ENCODE measurements at regions not wholly inside any gene's neighbourhood (a gene's known extent, or its start where the extent isn't known, plus 50 kb on each side); places are given as distances from the start of the nearest gene placed in this dataset.

DNA sequence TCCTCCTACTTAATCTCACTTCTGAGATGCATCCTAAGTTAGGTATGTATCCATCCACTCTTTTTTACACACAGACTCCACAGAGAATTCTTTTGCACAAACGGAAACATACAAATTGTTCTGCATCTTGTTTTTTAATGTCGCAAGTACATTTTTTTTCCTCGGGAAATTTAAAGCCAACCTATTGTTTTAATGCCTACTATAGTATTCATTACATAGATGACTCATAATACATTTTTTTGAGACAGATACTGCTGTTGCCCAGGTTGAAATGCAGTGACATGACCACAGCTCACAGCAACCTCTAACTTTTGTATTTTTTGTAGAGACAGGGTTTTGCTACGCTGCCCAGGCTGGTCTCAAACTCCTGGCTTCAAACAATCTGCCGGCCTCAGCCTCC is 90.8 kb upstream of the TMEM45B start:
- peaks cover 7% of the 10 kb centered on the region for H3K4me1 Mint-ChIP-seq (ENCODE audit: low read depth)
- H3K27ac Mint-ChIP-seq: no peak overlapping the region
- no peak for DNase-seq (ENCODE audit: low spot score)
- no peaks in the 10 kb centered on the region for H3K27me3 Mint-ChIP-seq (ENCODE audit: low read depth)
- H3K36me3 Mint-ChIP-seq (ENCODE audit: low read depth): no peaks in the 10 kb centered on the region
- no peak overlapping the region for H3K4me3 Mint-ChIP-seq
- H3K9me3 Mint-ChIP-seq: no peaks in the 10 kb centered on the region

DNA sequence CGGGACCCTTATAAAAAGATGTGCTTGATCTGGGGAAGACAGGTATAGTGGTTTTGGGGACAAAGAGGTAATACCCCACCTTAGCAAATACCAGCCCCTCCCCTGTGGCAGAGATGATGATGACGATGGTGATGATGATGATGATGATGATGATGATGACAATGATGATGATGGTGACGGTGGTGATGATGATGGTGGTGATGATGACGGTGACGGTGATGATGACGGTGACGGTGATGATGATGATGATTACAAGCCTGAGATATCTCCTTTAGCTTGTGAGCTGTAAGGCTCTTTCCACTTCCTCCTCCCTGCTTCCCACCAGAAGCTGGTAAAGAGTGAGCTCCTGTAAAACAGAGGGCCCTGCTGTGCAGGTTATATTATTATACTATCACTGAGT is 89.5 kb upstream of the TMEM45B start:
- no peak overlapping the region for H3K4me3 Mint-ChIP-seq
- no peaks in the 10 kb centered on the region for H3K36me3 Mint-ChIP-seq (ENCODE audit: low read depth)
- DNase-seq (ENCODE audit: low spot score): no peak
- H3K27ac Mint-ChIP-seq: no peak overlapping the region
- no peaks in the 10 kb centered on the region for H3K27me3 Mint-ChIP-seq (ENCODE audit: low read depth)
- H3K9me3 Mint-ChIP-seq: no peaks in the 10 kb centered on the region
- H3K4me1 Mint-ChIP-seq (ENCODE audit: low read depth): peaks cover 7% of the 10 kb centered on the region

GRCh38 chr11:129728581-129728980 is 87.1 kb upstream of the TMEM45B start:
- Mint-ChIP-seq H3K4me1 (ENCODE audit: low read depth) (no peaks in the 10 kb centered on the region), H3K4me3 (no peak overlapping the region), H3K9me3 (no peaks in the 10 kb centered on the region), H3K27me3 (ENCODE audit: low read depth) (no peaks in the 10 kb centered on the region), H3K27ac (no peak overlapping the region), H3K36me3 (ENCODE audit: low read depth) (no peaks in the 10 kb centered on the region)
- DNase-seq (ENCODE audit: low spot score): no peak

GRCh38 chr11:129729216-129729615 is 86.4 kb upstream of the TMEM45B start:
- Mint-ChIP-seq H3K4me1 (ENCODE audit: low read depth) (no peaks in the 10 kb centered on the region), H3K36me3 (ENCODE audit: low read depth) (no peaks in the 10 kb centered on the region), H3K4me3 (no peak overlapping the region), H3K27ac (no peak overlapping the region), H3K27me3 (ENCODE audit: low read depth) (no peaks in the 10 kb centered on the region), H3K9me3 (no peaks in the 10 kb centered on the region)
- no peak for DNase-seq (ENCODE audit: low spot score)

- Mint-ChIP-seq H3K27ac (no peak overlapping the region), H3K4me1 (ENCODE audit: low read depth) (no peaks in the 10 kb centered on the region), H3K4me3 (no peak overlapping the region), H3K27me3 (ENCODE audit: low read depth) (no peaks in the 10 kb centered on the region), H3K9me3 (no peaks in the 10 kb centered on the region), H3K36me3 (ENCODE audit: low read depth) (no peaks in the 10 kb centered on the region)
- DNase-seq (ENCODE audit: low spot score): no peak
Measured at GRCh38 chr11:129729823-129730222, 85.8 kb upstream of the TMEM45B start.

GRCh38 chr11:129731316-129731715 is 84.3 kb upstream of the TMEM45B start:
- DNase-seq (ENCODE audit: low spot score): no peak
- no peaks in the 10 kb centered on the region for H3K9me3 Mint-ChIP-seq
- no peaks in the 10 kb centered on the region for H3K27me3 Mint-ChIP-seq (ENCODE audit: low read depth)
- H3K27ac Mint-ChIP-seq: no peak overlapping the region
- H3K36me3 Mint-ChIP-seq (ENCODE audit: low read depth): no peaks in the 10 kb centered on the region
- no peak overlapping the region for H3K4me3 Mint-ChIP-seq
- H3K4me1 Mint-ChIP-seq (ENCODE audit: low read depth): no peaks in the 10 kb centered on the region

- no peaks in the 10 kb centered on the region for H3K9me3 Mint-ChIP-seq
- DNase-seq (ENCODE audit: low spot score): no peak
- H3K27ac Mint-ChIP-seq: no peak overlapping the region
- H3K27me3 Mint-ChIP-seq (ENCODE audit: low read depth): peaks cover 4% of the 10 kb centered on the region
- H3K4me3 Mint-ChIP-seq: no peak overlapping the region
- H3K36me3 Mint-ChIP-seq (ENCODE audit: low read depth): no peaks in the 10 kb centered on the region
- no peaks in the 10 kb centered on the region for H3K4me1 Mint-ChIP-seq (ENCODE audit: low read depth)
Measured at GRCh38 chr11:129732941-129733340, 82.7 kb upstream of the TMEM45B start.

- H3K27ac Mint-ChIP-seq: no peak overlapping the region
- no peak for DNase-seq (ENCODE audit: low spot score)
- no peaks in the 10 kb centered on the region for H3K9me3 Mint-ChIP-seq
- H3K36me3 Mint-ChIP-seq (ENCODE audit: low read depth): no peaks in the 10 kb centered on the region
- H3K4me1 Mint-ChIP-seq (ENCODE audit: low read depth): no peaks in the 10 kb centered on the region
- no peak overlapping the region for H3K4me3 Mint-ChIP-seq
- peaks cover 4% of the 10 kb centered on the region for H3K27me3 Mint-ChIP-seq (ENCODE audit: low read depth)
Measured at GRCh38 chr11:129733384-129733783, 82.3 kb upstream of the TMEM45B start.

- no peak overlapping the region for H3K27ac Mint-ChIP-seq
- H3K4me3 Mint-ChIP-seq: no peak overlapping the region
- DNase-seq (ENCODE audit: low spot score): no peak
- H3K9me3 Mint-ChIP-seq: no peaks in the 10 kb centered on the region
- peaks cover 4% of the 10 kb centered on the region for H3K27me3 Mint-ChIP-seq (ENCODE audit: low read depth)
- no peaks in the 10 kb centered on the region for H3K4me1 Mint-ChIP-seq (ENCODE audit: low read depth)
- no peaks in the 10 kb centered on the region for H3K36me3 Mint-ChIP-seq (ENCODE audit: low read depth)
Measured at GRCh38 chr11:129733981-129734380, 81.7 kb upstream of the TMEM45B start.

DNA sequence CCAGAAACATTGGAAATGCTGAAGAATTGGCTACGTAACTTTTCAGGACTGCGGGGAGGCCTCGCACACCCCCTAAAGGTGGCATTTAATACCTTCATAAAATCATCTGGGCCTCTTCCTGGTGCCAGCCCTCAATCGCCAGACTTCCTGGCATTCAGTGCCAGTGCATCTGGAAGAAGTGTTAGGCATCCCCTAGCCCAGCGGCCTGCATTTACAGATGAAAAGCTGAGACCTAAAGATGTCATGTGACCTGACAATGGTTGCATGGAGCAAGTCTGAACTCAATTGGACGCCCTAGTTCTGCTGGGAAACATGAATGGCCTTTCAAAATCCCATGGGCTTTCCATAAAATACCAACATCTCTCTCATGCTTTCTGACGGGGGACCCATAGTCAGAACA is 81.0 kb upstream of the TMEM45B start:
- Mint-ChIP-seq H3K27me3 (ENCODE audit: low read depth) (peaks cover 4% of the 10 kb centered on the region), H3K36me3 (ENCODE audit: low read depth) (no peaks in the 10 kb centered on the region), H3K4me1 (ENCODE audit: low read depth) (no peaks in the 10 kb centered on the region), H3K27ac (no peak overlapping the region), H3K4me3 (no peak overlapping the region), H3K9me3 (no peaks in the 10 kb centered on the region)
- no peak for DNase-seq (ENCODE audit: low spot score)

DNA sequence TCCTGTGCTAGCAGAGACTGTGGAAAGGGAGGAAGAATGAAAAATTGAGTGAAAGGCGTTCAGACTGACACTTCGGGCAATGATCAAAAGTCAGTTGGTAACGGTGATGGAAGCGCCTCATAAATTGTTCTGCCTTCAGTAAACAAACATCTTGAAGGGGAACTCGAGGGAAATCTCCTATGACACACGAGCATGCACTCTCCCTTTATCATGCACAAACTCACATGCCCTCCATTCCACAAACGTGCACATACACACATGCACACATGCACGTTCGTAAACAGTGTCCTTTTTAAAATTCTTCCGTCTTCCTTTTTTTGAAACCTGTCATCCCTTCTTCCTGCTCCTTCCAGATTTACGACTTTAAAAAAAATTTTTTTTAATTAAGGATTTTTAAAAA is 77.8 kb upstream of the TMEM45B start:
- Mint-ChIP-seq H3K4me3 (no peak overlapping the region), H3K36me3 (ENCODE audit: low read depth) (no peaks in the 10 kb centered on the region), H3K4me1 (ENCODE audit: low read depth) (no peaks in the 10 kb centered on the region), H3K27me3 (ENCODE audit: low read depth) (peaks cover 4% of the 10 kb centered on the region), H3K27ac (no peak overlapping the region), H3K9me3 (no peaks in the 10 kb centered on the region)
- no peak for DNase-seq (ENCODE audit: low spot score)

GRCh38 chr11:129738242-129738641 is 77.4 kb upstream of the TMEM45B start:
- H3K27me3 Mint-ChIP-seq (ENCODE audit: low read depth): peaks cover 4% of the 10 kb centered on the region
- H3K4me3 Mint-ChIP-seq: no peak overlapping the region
- no peak overlapping the region for H3K27ac Mint-ChIP-seq
- H3K4me1 Mint-ChIP-seq (ENCODE audit: low read depth): no peaks in the 10 kb centered on the region
- no peaks in the 10 kb centered on the region for H3K36me3 Mint-ChIP-seq (ENCODE audit: low read depth)
- DNase-seq (ENCODE audit: low spot score): no peak
- no peaks in the 10 kb centered on the region for H3K9me3 Mint-ChIP-seq

DNA sequence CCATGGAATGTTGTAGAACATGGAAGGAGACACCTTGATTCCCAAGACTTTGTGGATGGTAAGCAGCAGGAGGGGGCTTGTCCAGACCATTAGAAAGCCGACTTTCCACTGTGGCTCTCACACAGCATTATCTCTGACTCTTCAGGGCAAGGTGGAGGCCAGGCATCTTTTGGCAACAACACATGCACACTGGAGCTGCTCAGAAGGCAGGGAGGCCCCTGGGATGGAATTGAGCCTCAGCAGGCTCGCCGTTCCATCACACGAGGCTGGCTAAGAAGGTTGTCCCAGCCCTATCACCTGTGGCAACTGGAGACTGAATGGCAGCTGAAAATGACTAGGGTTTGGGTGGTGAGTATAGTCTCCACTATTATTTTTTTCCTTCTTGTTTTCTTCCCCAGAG is 76.3 kb upstream of the TMEM45B start:
- H3K27me3 Mint-ChIP-seq (ENCODE audit: low read depth): peaks cover 4% of the 10 kb centered on the region
- no peak overlapping the region for H3K27ac Mint-ChIP-seq
- no peaks in the 10 kb centered on the region for H3K4me1 Mint-ChIP-seq (ENCODE audit: low read depth)

DNA sequence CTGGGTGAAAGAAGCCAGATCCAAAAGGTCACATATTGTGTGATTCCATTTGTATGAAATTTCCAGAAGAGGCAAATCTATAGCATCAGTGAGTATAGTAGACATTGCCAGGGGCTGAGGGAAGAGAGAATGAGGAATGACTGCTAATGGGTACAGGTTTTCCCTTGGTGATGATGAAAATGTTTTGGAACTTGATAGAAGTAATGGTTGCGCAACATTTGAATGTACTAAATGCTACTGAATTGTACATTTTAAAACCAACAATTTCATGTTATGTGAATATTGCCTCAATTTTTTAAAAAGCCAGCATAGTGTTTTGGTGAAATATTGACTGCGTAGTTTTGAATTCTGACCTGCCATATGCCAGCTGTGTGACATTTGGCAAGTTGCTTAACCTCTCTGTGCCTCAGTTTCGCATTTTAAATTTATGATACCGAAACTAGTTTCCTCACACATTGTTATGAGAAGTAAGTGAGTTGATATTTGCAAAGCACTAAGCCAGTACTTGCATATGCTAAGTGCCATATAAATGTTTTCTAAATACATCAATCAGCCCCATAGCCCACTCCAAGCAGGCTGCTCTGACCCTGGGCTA is 75.4 kb upstream of the TMEM45B start:
- no peak overlapping the region for H3K27ac Mint-ChIP-seq
- no peaks in the 10 kb centered on the region for H3K4me1 Mint-ChIP-seq (ENCODE audit: low read depth)
- H3K4me3 Mint-ChIP-seq: no peak overlapping the region
- no peaks in the 10 kb centered on the region for H3K36me3 Mint-ChIP-seq (ENCODE audit: low read depth)
- peaks cover 4% of the 10 kb centered on the region for H3K27me3 Mint-ChIP-seq (ENCODE audit: low read depth)
- H3K9me3 Mint-ChIP-seq: no peaks in the 10 kb centered on the region
- no peak for DNase-seq (ENCODE audit: low spot score)

More for the DNA sequence above, 76.3 kb upstream of the TMEM45B start:
- no peak overlapping the region for H3K4me3 Mint-ChIP-seq
- H3K9me3 Mint-ChIP-seq: no peaks in the 10 kb centered on the region
- no peak for DNase-seq (ENCODE audit: low spot score)
- no peaks in the 10 kb centered on the region for H3K36me3 Mint-ChIP-seq (ENCODE audit: low read depth)

GRCh38 chr11:129743112-129743815 is 72.4 kb upstream of the TMEM45B start:
- DNase-seq (ENCODE audit: low spot score): no peak
- Mint-ChIP-seq H3K27me3 (ENCODE audit: low read depth) (peaks cover 5% of the 10 kb centered on the region), H3K9me3 (no peaks in the 10 kb centered on the region), H3K36me3 (ENCODE audit: low read depth) (no peaks in the 10 kb centered on the region), H3K27ac (no peak overlapping the region), H3K4me1 (ENCODE audit: low read depth) (no peaks in the 10 kb centered on the region), H3K4me3 (no peak overlapping the region)
